CD4-positive, alpha-beta T cell (primary cell): ENCODE measurements at regions not wholly inside any gene's neighbourhood (a gene's known extent, or its start where the extent isn't known, plus 50 kb on each side); places are given as distances from the start of the nearest gene placed in this dataset.

Experiments used
- ATAC-seq: fragments of 200-7000 bp; cut with Tn5 transposase; one replicate; pipeline ENCODE4 v1.10.0; 2022; ENCODE audit warnings: mild to moderate bottlenecking; ENCODE audit not compliant: poor library complexity
- CTCF ChIA-PET: fragments of 350-600 bp; sonication (Branson Sonifier 250); formaldehyde crosslinking; loops from one replicate; lab custom pipeline; 2021; ENCODE audit warnings: antibody characterized with exemption, inconsistent platforms; lab: Charles Lee
- POLR2A ChIA-PET: fragments of 350-600 bp; sonication (Branson Sonifier 250); formaldehyde crosslinking; loops from one replicate; lab custom pipeline; 2021; ENCODE audit warnings: antibody characterized with exemption, inconsistent platforms; lab: Charles Lee
- DNase-seq, 14 experiments: peaks; one replicate each; pipeline ENCODE4 v3.0.0-alpha.2; 2013 to 2020; ENCODE audit warnings: mixed read lengths in 2 of 14
- H3K27ac ChIP-seq, 2 donors: one replicate each; pipeline versions ENCODE4 v1.5.1 to v1.7.0; 2013; ENCODE audit warnings: low read length in 2 of 2, low read depth in 1 of 2, mild to moderate bottlenecking in 1 of 2
- H3K27me3 ChIP-seq, 2 experiments: 1 replicate in 1 of 2; 2 replicates in 1 of 2; pipeline versions ENCODE4 v1.6.1 to v1.7.0; 2013; ENCODE audit warnings: low read length in 2 of 2, control low read depth in 1 of 2, mild to moderate bottlenecking in 1 of 2, moderate library complexity in 1 of 2; ENCODE audit not compliant: insufficient read depth in 2 of 2, control insufficient read depth in 1 of 2
- H3K36me3 ChIP-seq: one replicate; pipeline ENCODE4 v1.6.1; 2013; ENCODE audit warnings: low read length, control low read depth; ENCODE audit not compliant: insufficient read depth
- H3K4me1 ChIP-seq: one replicate; pipeline ENCODE4 v1.6.1; 2013; ENCODE audit warnings: low read length, control low read depth; ENCODE audit not compliant: insufficient read depth
- H3K4me3 ChIP-seq: one replicate; pipeline ENCODE4 v1.5.1; 2013; ENCODE audit warnings: mild to moderate bottlenecking, low read length, moderate library complexity
- H3K9me3 ChIP-seq, 2 experiments: 1 replicate in 1 of 2; 2 replicates in 1 of 2; pipeline versions ENCODE4 v1.6.1 to v1.7.0; 2013; ENCODE audit warnings: low read length in 2 of 2, mild to moderate bottlenecking in 2 of 2, control low read depth in 1 of 2, moderate library complexity in 1 of 2; ENCODE audit not compliant: control insufficient read depth in 1 of 2, insufficient read depth in 1 of 2
- H3K27ac Mint-ChIP-seq: one replicate; pipeline ENCODE4 v1.8.0; 2020; ENCODE audit warnings: mixed read lengths
- H3K27me3 Mint-ChIP-seq: one replicate; pipeline ENCODE4 v1.8.0; 2021; ENCODE audit warnings: mixed read lengths
- H3K36me3 Mint-ChIP-seq: one replicate; pipeline ENCODE4 v1.8.0; 2021; ENCODE audit warnings: low read depth, mixed read lengths
- H3K4me1 Mint-ChIP-seq: one replicate; pipeline ENCODE4 v1.8.0; 2021; ENCODE audit warnings: low read depth, mixed read lengths
- H3K4me3 Mint-ChIP-seq: one replicate; pipeline ENCODE4 v1.8.0; 2020; ENCODE audit warnings: mild to moderate bottlenecking, mixed read lengths
- H3K9me3 Mint-ChIP-seq: one replicate; pipeline ENCODE4 v1.8.0; 2020; ENCODE audit warnings: mixed read lengths
- intact Hi-C, 2 experiments: fragments of 100-400 bp; cut with DNase I in 1 of 2; cut with micrococcal nuclease in 1 of 2; formaldehyde crosslinking; loops; one replicate each; pipeline versions ENCODE4 v1.15.1 to v1.9.0; 2023 to 2025; cut with DNase I, micrococcal nuclease
- TF ChIP-seq, protein P1 (sequence below): fragments of 200-600 bp; IDR thresholded peaks from one replicate; pipeline ENCODE4 v1.8.0; 2022; ENCODE audit warnings: antibody characterized with exemption, mild to moderate bottlenecking

DNA sequence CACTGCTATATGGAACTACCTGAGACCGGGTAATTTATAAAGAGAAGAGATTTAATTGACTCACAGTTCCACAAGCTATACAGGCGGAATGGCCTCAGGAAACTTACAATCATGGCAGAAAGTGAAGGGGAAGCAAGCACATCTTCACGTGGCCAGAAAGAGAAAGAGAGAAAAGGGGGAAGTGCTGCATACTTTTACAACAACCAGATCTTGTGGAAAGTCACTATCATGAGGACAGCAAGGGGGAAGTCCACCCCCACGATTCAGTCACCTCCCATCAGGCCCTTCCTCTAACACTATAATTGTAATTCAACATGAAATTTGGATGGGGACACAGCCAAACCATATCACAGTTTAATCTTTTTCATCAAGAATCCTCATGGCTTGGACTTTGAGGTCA is 339.2 kb upstream of the AJAP1 start:
- Histone ChIP-seq H3K27ac (no peak overlapping the region), H3K4me1 (no peaks in the 10 kb centered on the region), H3K4me3 (no peak overlapping the region), H3K9me3 (peaks cover 6 to 23% of the 10 kb centered on the region in 2 experiments), H3K27me3 (peaks cover 0 to 4% of the 10 kb centered on the region in 2 experiments), H3K36me3 (no peaks in the 10 kb centered on the region)
- Mint-ChIP-seq H3K36me3 (no peaks in the 10 kb centered on the region), H3K4me3 (no peak overlapping the region), H3K4me1 (no peaks in the 10 kb centered on the region), H3K27ac (no peak overlapping the region), H3K9me3 (peaks cover 5% of the 10 kb centered on the region), H3K27me3 (peaks cover 13% of the 10 kb centered on the region)
- intact Hi-C loops: no loop called here
- CTCF ChIA-PET: no interaction called here
- ATAC-seq (no peak), DNase-seq (no peak)
- TF ChIP-seq, protein P1, sequence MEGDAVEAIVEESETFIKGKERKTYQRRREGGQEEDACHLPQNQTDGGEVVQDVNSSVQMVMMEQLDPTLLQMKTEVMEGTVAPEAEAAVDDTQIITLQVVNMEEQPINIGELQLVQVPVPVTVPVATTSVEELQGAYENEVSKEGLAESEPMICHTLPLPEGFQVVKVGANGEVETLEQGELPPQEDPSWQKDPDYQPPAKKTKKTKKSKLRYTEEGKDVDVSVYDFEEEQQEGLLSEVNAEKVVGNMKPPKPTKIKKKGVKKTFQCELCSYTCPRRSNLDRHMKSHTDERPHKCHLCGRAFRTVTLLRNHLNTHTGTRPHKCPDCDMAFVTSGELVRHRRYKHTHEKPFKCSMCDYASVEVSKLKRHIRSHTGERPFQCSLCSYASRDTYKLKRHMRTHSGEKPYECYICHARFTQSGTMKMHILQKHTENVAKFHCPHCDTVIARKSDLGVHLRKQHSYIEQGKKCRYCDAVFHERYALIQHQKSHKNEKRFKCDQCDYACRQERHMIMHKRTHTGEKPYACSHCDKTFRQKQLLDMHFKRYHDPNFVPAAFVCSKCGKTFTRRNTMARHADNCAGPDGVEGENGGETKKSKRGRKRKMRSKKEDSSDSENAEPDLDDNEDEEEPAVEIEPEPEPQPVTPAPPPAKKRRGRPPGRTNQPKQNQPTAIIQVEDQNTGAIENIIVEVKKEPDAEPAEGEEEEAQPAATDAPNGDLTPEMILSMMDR: no peak
- POLR2A ChIA-PET: no interaction called here

DNA sequence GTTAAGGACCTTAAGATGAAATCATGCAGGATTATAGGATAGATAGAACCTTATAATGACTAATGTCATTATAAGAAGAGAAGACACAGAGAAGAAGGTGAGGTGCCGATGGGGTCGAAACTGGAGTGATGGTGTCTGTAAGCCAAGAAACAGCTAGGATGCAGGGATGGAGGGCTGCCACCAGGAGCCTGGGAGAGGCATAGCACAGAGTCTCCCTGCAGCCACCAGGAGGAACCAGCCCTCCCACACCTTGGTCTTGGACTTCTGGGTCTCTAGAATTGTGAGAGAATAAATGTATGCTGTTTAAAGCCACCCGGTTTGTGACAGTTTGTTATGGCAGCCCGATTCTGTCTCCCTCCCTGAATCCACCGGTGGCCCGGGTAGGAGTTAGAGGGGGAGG is 337.2 kb upstream of the AJAP1 start:
- no peaks in the 10 kb centered on the region for H3K36me3 Mint-ChIP-seq
- Histone ChIP-seq H3K36me3 (no peaks in the 10 kb centered on the region), H3K4me1 (no peaks in the 10 kb centered on the region), H3K4me3 (no peak overlapping the region), H3K27ac (no peak overlapping the region), H3K9me3 (peaks cover 6 to 14% of the 10 kb centered on the region in 2 experiments), H3K27me3 (no peaks in the 10 kb centered on the region)
- H3K9me3 Mint-ChIP-seq: peaks cover 9% of the 10 kb centered on the region
- no peak overlapping the region for H3K27ac Mint-ChIP-seq
- ATAC-seq (no peak), DNase-seq (no peak)
- ChIA-PET CTCF (no interaction called here), POLR2A (no interaction called here)
- intact Hi-C loops: no loop called here
- H3K4me1 Mint-ChIP-seq: no peaks in the 10 kb centered on the region
- no peak overlapping the region for H3K4me3 Mint-ChIP-seq
- H3K27me3 Mint-ChIP-seq: peaks cover 13% of the 10 kb centered on the region
- TF ChIP-seq, protein P1: no peak

DNA sequence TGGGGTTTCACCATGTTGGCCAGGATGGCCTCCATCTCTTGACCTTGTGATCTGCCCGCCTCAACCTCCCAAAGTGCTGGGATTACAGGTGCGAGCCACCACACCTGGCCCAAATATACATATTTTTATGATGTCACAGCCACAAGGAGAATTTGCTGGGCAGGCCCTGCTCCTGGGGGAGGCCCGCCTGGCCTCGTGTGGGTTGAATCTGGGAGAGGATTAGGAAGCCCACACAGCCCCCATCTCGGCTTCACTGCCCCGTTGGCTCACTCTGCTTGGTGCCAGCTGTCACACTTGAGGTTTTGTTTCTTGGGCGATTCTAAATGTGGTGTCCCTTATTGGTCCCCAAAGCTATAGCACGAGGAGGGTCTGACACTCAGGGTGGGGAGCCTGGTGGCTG is 335.7 kb upstream of the AJAP1 start:
- H3K4me3 ChIP-seq: no peak overlapping the region
- no peaks in the 10 kb centered on the region for H3K4me1 ChIP-seq
- no peaks in the 10 kb centered on the region for H3K36me3 ChIP-seq
- no peak overlapping the region for H3K27ac Mint-ChIP-seq
- peaks cover 5% of the 10 kb centered on the region for H3K9me3 Mint-ChIP-seq
- peaks cover 13% of the 10 kb centered on the region for H3K27me3 Mint-ChIP-seq
- ChIA-PET POLR2A (no interaction called here), CTCF (no interaction called here)
- peaks cover 5 to 19% of the 10 kb centered on the region in 2 experiments for H3K9me3 ChIP-seq
- intact Hi-C loops: no loop called here
- H3K27me3 ChIP-seq: no peaks in the 10 kb centered on the region
- no peak overlapping the region for H3K4me3 Mint-ChIP-seq
- H3K4me1 Mint-ChIP-seq: no peaks in the 10 kb centered on the region
- TF ChIP-seq, protein P1: no peak
- H3K36me3 Mint-ChIP-seq: no peaks in the 10 kb centered on the region
- ATAC-seq: no peak
- H3K27ac ChIP-seq: no peak overlapping the region
- no peak for DNase-seq
